Glutamatergic neuron (in vitro differentiated cells): ENCODE measurements at regions not wholly inside any gene's neighbourhood (a gene's known extent, or its start where the extent isn't known, plus 50 kb on each side); places are given as distances from the start of the nearest gene placed in this dataset.
A peak's percentile ranks its signal among the peaks of the same experiment; 100 is the strongest.

ENCODE experiments used
- DNase-seq: peaks from one replicate; pipeline ENCODE4 v3.0.0; 2022
- H3K27ac Mint-ChIP-seq: one replicate; pipeline ENCODE4 v1.8.0; 2020; ENCODE audit warnings: mild to moderate bottlenecking, mixed read lengths, inconsistent platforms; ENCODE audit not compliant: unreplicated experiment
- H3K27me3 Mint-ChIP-seq: one replicate; pipeline ENCODE4 v1.8.0; 2020; ENCODE audit warnings: mild to moderate bottlenecking, moderate library complexity, mixed read lengths, inconsistent platforms; ENCODE audit not compliant: unreplicated experiment
- H3K36me3 Mint-ChIP-seq: one replicate; pipeline ENCODE4 v1.8.0; 2020; ENCODE audit warnings: mild to moderate bottlenecking, mixed read lengths, inconsistent platforms; ENCODE audit not compliant: unreplicated experiment
- H3K4me1 Mint-ChIP-seq: one replicate; pipeline ENCODE4 v1.8.0; 2020; ENCODE audit warnings: mild to moderate bottlenecking, low read depth, mixed read lengths, inconsistent platforms; ENCODE audit not compliant: unreplicated experiment
- H3K4me3 Mint-ChIP-seq: one replicate; pipeline ENCODE4 v1.8.0; 2020; ENCODE audit warnings: mild to moderate bottlenecking, mixed read lengths, inconsistent platforms; ENCODE audit not compliant: unreplicated experiment
- H3K9me3 Mint-ChIP-seq: one replicate; pipeline ENCODE4 v1.8.0; 2020; ENCODE audit warnings: mild to moderate bottlenecking, moderate library complexity, mixed read lengths, inconsistent platforms; ENCODE audit not compliant: unreplicated experiment
- TF ChIP-seq, protein P1 (sequence below): fragments of 200-600 bp; sonication (generic); IDR thresholded peaks from one replicate; pipeline ENCODE4 v1.5.0; 2021; ENCODE audit not compliant: partially characterized antibody, unreplicated experiment

DNA sequence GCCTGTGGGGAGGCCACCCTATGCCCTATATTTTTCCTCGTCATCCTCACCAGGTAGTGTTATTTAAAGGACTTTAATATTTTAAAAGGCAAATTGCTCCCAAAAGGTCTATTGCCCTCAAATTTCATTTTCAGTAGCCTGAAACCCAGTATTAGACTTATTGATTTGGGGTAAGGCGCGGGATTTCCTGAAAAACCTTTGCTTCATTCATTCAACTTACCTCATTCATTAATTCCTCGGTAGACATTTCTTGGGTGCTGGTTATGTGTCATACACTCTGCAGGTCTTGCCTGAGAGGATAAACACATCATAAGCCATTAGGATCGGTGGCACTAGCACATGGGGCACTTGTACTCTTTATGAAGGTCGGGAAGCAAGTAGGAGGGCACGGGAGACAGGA lies 99.2 kb downstream of the ARF6 start:
- peaks cover 2% of the 10 kb centered on the region for H3K27me3 Mint-ChIP-seq
- no peak for DNase-seq
- TF ChIP-seq, protein P1, sequence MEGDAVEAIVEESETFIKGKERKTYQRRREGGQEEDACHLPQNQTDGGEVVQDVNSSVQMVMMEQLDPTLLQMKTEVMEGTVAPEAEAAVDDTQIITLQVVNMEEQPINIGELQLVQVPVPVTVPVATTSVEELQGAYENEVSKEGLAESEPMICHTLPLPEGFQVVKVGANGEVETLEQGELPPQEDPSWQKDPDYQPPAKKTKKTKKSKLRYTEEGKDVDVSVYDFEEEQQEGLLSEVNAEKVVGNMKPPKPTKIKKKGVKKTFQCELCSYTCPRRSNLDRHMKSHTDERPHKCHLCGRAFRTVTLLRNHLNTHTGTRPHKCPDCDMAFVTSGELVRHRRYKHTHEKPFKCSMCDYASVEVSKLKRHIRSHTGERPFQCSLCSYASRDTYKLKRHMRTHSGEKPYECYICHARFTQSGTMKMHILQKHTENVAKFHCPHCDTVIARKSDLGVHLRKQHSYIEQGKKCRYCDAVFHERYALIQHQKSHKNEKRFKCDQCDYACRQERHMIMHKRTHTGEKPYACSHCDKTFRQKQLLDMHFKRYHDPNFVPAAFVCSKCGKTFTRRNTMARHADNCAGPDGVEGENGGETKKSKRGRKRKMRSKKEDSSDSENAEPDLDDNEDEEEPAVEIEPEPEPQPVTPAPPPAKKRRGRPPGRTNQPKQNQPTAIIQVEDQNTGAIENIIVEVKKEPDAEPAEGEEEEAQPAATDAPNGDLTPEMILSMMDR: no peak

DNA sequence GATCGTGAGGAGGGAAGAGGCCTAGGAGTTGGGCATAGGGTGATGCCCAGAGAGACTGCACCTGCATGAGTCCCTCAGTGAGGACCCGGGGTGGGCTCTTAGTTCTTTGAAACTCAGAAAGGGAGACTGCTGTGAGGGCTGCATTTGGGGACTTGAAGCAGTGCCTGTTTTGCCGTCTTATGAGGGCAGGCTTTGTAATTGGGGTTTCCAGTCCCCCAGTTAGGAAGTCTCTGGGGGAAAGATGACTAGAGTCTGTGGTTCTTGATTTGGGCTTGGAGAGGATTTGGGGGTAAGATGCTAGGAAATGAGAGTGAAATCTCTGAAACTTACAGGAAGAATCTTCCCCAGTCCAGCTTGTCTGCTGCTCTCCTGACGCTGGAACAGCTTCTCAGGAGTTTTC lies 99.6 kb downstream of the ARF6 start:
- no peaks in the 10 kb centered on the region for H3K36me3 Mint-ChIP-seq
- peaks cover 2% of the 10 kb centered on the region for H3K27me3 Mint-ChIP-seq
- no peak overlapping the region for H3K4me3 Mint-ChIP-seq
- H3K27ac Mint-ChIP-seq: no peak overlapping the region
- H3K9me3 Mint-ChIP-seq: peaks cover 2% of the 10 kb centered on the region
- DNase-seq: no peak
- no peaks in the 10 kb centered on the region for H3K4me1 Mint-ChIP-seq
- TF ChIP-seq, protein P1: no peak

More for the DNA sequence above, 99.2 kb downstream of the ARF6 start:
- Mint-ChIP-seq H3K36me3 (no peaks in the 10 kb centered on the region), H3K4me3 (no peak overlapping the region), H3K4me1 (no peaks in the 10 kb centered on the region), H3K27ac (no peak overlapping the region), H3K9me3 (peaks cover 2% of the 10 kb centered on the region)

DNA sequence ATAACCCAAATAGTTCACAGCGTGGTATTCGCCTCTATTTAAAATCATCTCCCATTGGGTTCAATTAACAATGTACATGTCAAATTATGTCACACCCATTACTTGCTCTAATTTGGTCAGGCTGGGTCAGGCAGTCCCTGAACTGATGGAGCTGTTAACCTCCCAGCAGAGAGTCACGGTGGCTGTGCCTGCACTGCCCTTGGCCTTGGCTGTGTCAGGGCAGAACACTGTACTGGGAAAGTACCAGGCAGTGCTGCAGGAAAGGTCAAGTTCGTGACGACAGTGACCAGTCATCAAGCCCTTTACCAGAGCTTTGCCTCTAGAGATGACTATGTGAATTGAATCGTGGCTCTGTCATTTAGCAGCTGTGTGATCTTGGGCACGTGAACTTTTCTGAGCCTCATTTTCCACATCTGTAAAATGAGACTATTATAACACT lies 100.0 kb downstream of the ARF6 start:
- H3K4me3 Mint-ChIP-seq: no peak overlapping the region
- H3K27ac Mint-ChIP-seq: no peak overlapping the region
- TF ChIP-seq, protein P1: no peak
- no peaks in the 10 kb centered on the region for H3K4me1 Mint-ChIP-seq
- peak; percentile 40 for DNase-seq
- H3K36me3 Mint-ChIP-seq: no peaks in the 10 kb centered on the region
- peaks cover 2% of the 10 kb centered on the region for H3K9me3 Mint-ChIP-seq
- peaks cover 2% of the 10 kb centered on the region for H3K27me3 Mint-ChIP-seq

DNA sequence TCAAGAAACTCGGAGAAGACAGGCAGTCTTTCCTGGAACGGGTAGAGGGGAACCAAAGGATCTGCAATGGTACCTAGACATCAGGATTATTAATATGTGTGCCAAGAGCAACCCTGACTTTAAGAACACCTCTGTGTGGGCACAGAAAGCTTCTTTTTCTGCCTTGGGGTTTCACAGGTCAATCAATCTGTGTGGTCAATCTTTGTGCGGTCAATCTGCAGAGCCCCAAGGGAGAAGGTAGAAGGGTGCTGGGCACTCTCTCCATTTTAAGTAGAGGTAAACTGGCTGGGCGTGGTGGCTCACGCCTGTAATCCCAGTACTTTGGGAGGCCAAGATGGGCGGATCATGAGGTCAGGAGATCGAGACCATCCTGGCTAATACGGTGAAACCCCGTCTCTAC lies 100.7 kb downstream of the ARF6 start:
- H3K36me3 Mint-ChIP-seq: no peaks in the 10 kb centered on the region
- peaks cover 2% of the 10 kb centered on the region for H3K27me3 Mint-ChIP-seq
- no peak for DNase-seq
- no peak overlapping the region for H3K4me3 Mint-ChIP-seq
- H3K27ac Mint-ChIP-seq: no peak overlapping the region
- H3K9me3 Mint-ChIP-seq: peaks cover 2% of the 10 kb centered on the region
- TF ChIP-seq, protein P1: no peak
- no peaks in the 10 kb centered on the region for H3K4me1 Mint-ChIP-seq

DNA sequence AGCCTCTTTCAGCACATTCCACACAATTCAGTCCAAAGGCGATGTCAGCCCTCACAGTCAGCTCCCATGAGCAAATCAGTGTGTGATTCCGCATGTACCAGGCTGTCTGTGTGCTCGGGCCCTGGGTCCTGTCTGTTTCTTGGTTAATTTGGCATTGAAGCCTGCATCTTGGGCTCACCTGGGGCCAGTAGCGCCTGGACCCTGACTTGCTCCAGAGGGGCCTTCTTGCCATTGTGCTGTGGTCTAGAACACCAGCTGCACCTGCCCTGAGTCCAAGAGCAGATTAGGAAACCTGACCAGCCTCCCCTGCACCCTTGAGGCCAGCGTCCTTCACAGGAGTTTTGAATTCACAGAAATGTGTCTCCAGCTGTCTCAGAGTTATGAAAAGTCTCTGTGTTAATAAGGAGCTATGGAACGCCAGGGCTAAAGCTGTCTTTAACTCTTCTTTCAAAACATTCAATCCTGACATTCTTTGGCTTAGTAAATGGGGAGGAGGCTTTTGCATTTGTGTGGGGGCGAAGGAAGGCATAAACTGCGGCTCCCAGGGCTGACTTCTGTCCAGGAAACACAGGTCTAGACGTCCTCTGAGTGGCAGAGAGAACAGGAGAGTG lies 102.2 kb downstream of the ARF6 start:
- peaks cover 3% of the 10 kb centered on the region for H3K27me3 Mint-ChIP-seq
- peaks cover 2% of the 10 kb centered on the region for H3K9me3 Mint-ChIP-seq

More for the DNA sequence above, 102.2 kb downstream of the ARF6 start:
- TF ChIP-seq, protein P1: no peak
- H3K4me3 Mint-ChIP-seq: no peak overlapping the region
- DNase-seq: no peak
- no peak overlapping the region for H3K27ac Mint-ChIP-seq
- no peaks in the 10 kb centered on the region for H3K36me3 Mint-ChIP-seq
- peaks cover 10% of the 10 kb centered on the region for H3K4me1 Mint-ChIP-seq
